ENCODE measurements at regions not wholly inside any gene's neighbourhood (a gene's known extent, or its start where the extent isn't known, plus 50 kb on each side); places are given as distances from the start of the nearest gene placed in this dataset.

DNA sequence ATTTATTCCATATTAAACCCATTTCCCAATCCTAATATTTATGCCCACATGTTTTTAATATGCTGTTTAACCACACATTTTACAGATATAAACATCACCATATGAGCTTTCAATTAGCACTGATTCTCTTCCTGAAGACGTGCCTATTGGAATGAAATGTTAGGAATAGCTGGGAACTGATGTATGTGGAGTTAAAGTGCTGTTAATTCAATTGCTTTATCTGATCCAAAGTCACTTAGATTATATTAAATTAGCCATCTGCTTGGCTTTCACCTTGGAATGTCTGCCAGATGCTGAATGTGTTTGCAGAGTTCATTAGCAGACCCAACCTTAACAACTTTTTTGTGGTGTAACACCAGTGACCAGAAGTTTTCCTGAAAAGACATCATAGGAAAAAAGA lies 942.9 kb upstream of the KLHL29 start:
- H3K56ac ChIP-seq (ENCODE audit: extremely low read depth, insufficient read depth, low read length): no peak overlapping the region
- peaks cover 4% of the 10 kb centered on the region for H3K9me3 ChIP-seq (ENCODE audit: control insufficient read depth, insufficient read depth, low read length)
- no peak overlapping the region for H2BK15ac ChIP-seq (ENCODE audit: low read depth, low read length)
- H2AK9ac ChIP-seq (replicated peaks; ENCODE audit: low read depth, low read length, poor library complexity): no peak overlapping the region
- H3K27me3 ChIP-seq (ENCODE audit: control insufficient read depth, insufficient read depth, low read length): no peaks in the 10 kb centered on the region
- H2AFZ ChIP-seq (replicated peaks; ENCODE audit: low read length, poor library complexity): no peak overlapping the region
- no peak overlapping the region for H3K27ac ChIP-seq (ENCODE audit: insufficient read depth, low read length)
- H4K20me1 ChIP-seq (ENCODE audit: insufficient read depth, low read length): no peaks in the 10 kb centered on the region
- no peak overlapping the region for H2AK5ac ChIP-seq (ENCODE audit: low read depth, low read length)
- CTCF ChIA-PET: no interaction called here
- H3K79me1 ChIP-seq (ENCODE audit: low read depth in 1 of 2, low read length in 2 of 2): no peaks in the 10 kb centered on the region
- H3K4ac ChIP-seq (ENCODE audit: low read depth, low read length): no peak overlapping the region
- no peak overlapping the region for H3K4me3 ChIP-seq (ENCODE audit: insufficient read depth, low read depth, low read length)
- no CpG with 5 or more reads among the region's 1 CpG for WGBS, 2 experiments (ENCODE audit: extremely low coverage in 2 of 2, insufficient read length in 1 of 2)
- POLR2A ChIA-PET (ENCODE audit: unreplicated experiment): no interaction called here
- ATAC-seq (ENCODE audit: low read depth) (no peak), DNase-seq (no peak)
- H3K18ac ChIP-seq (ENCODE audit: low read depth, low read length): no peak overlapping the region
- in situ Hi-C loops (cut with MboI; ENCODE audit: low sequenced_read_pairs) (no loop called here), intact Hi-C loops (cut with micrococcal nuclease) (no loop called here), dilution Hi-C loops (cut with HindIII; ENCODE audit: low sequenced_read_pairs, unreplicated experiment) (no loop called here)
- no peak overlapping the region for H3K4me2 ChIP-seq (ENCODE audit: low read depth, low read length)
- no peak overlapping the region for H4K5ac ChIP-seq (ENCODE audit: low read depth, low read length)
- no peak overlapping the region for H3K14ac ChIP-seq (replicated peaks; ENCODE audit: low read depth, low read length)
- no TSS peak for BruUV-seq (replicated peaks)
- no peak overlapping the region for H4K8ac ChIP-seq (ENCODE audit: low read depth in 2 of 2, low read length in 2 of 2)
- no peaks in the 10 kb centered on the region for H3K9me1 ChIP-seq (ENCODE audit: insufficient read depth, low read length)
- no peak overlapping the region for H3K9ac ChIP-seq (ENCODE audit: low read depth, low read length)
- no peak overlapping the region for H3K23ac ChIP-seq (ENCODE audit: low read depth, low read length)
- no peak overlapping the region for H2BK120ac ChIP-seq (ENCODE audit: low read depth, low read length)
- no peak overlapping the region for H2BK20ac ChIP-seq (ENCODE audit: low read depth, low read length)
- H2BK5ac ChIP-seq (ENCODE audit: low read depth, low read length, poor library complexity, severe bottlenecking): no peak overlapping the region
- TF ChIP-seq MAFK (IDR thresholded peaks at IDR 0.05; ENCODE audit: low read depth, low read length): no peak
- no peak for TF ChIP-seq RAD21 (IDR thresholded peaks at IDR 0.05; ENCODE audit: low read length)
- TF ChIP-seq CTCF (conservative IDR thresholded peaks at IDR 0.05; ENCODE audit: low read depth, low read length): no peak
- no peak for TF ChIP-seq USF2 (IDR thresholded peaks at IDR 0.05; ENCODE audit: low read depth, low read length)
- no peak for TF ChIP-seq FOS (IDR thresholded peaks at IDR 0.05; ENCODE audit: low read depth, low read length)
- TF ChIP-seq MAZ (IDR thresholded peaks at IDR 0.05; ENCODE audit: borderline replicate concordance, low read depth, low read length): no peak
- no peak for TF ChIP-seq NFE2L2 (IDR thresholded peaks at IDR 0.05; ENCODE audit: low read depth, low read length)
- no peak for TF ChIP-seq MXI1 (IDR thresholded peaks at IDR 0.05; ENCODE audit: borderline replicate concordance, low read depth, low read length)
- TF ChIP-seq RCOR1 (IDR thresholded peaks at IDR 0.05; ENCODE audit: insufficient replicate concordance, low read length): no peak
- no peak for TF ChIP-seq CEBPB (IDR thresholded peaks at IDR 0.05; ENCODE audit: low read depth, low read length)
- TF ChIP-seq POLR2A (IDR thresholded peaks at IDR 0.05; ENCODE audit: low read depth, low read length): no peak
- TF ChIP-seq BHLHE40 (IDR thresholded peaks at IDR 0.05; ENCODE audit: low read depth, low read length): no peak
- H4K91ac ChIP-seq (ENCODE audit: insufficient read depth, low read depth, low read length): no peak overlapping the region
- no peaks in the 10 kb centered on the region for H3K36me3 ChIP-seq (ENCODE audit: control insufficient read depth, insufficient read depth, low read length)
- H3K4me1 ChIP-seq (ENCODE audit: control insufficient read depth, insufficient read depth, low read length): no peaks in the 10 kb centered on the region

Data from IMR-90 (cell line).